ENCODE measurements at regions not wholly inside any gene's neighbourhood (a gene's known extent, or its start where the extent isn't known, plus 50 kb on each side); places are given as distances from the start of the nearest gene placed in this dataset.

- no peak for TF ChIP-seq CBX8 (IDR thresholded peaks at IDR 0.05; ENCODE audit: borderline replicate concordance, low read depth, low read length)
Measured at GRCh38 chr3:27633224-27633545, 88.9 kb downstream of the EOMES start (continued).

Data from H1 (cell line).